H1 (cell line): ENCODE measurements at regions not wholly inside any gene's neighbourhood (a gene's known extent, or its start where the extent isn't known, plus 50 kb on each side); places are given as distances from the start of the nearest gene placed in this dataset.
A peak's percentile ranks its signal among the peaks of the same experiment; 100 is the strongest.

Source experiments
- CTCF ChIA-PET: fragments of 300-600 bp; sonication (Branson Sonifier 250); formaldehyde crosslinking; loops from one replicate; lab custom pipeline; 2021; ENCODE audit not compliant: partially characterized antibody; lab: Charles Lee
- POLR2A ChIA-PET: fragments of 300-600 bp; sonication (Branson Sonifier 250); formaldehyde crosslinking; loops from one replicate; lab custom pipeline; 2021; ENCODE audit warnings: inconsistent platforms; ENCODE audit not compliant: partially characterized antibody; lab: Charles Lee
- DNase-seq, 2 experiments: peaks; one replicate each; pipeline versions ENCODE4 v3.0.0 to v3.0.0-alpha.2; 2010 to 2022; ENCODE audit warnings: low spot score in 2 of 2, low read depth in 1 of 2, mixed read lengths in 1 of 2
- FAIRE-seq: peaks from 2 replicates; lab custom pipeline; 2011; peaks lifted over from hg19 to GRCh38; lab: Jason Lieb, UNC
- H2AFZ ChIP-seq: 2 replicates; pipeline ENCODE4 v1.8.1; 2012; ENCODE audit warnings: low read length, inconsistent platforms
- H2AK5ac ChIP-seq: 2 replicates; pipeline ENCODE4 v1.6.1; 2013; ENCODE audit warnings: low read depth, low read length
- H2BK120ac ChIP-seq: replicated peaks from 2 replicates; pipeline ENCODE3; 2013; ENCODE audit warnings: low read depth, low read length, inconsistent platforms
- H2BK12ac ChIP-seq: 2 replicates; pipeline ENCODE4 v1.6.1; 2013; ENCODE audit warnings: low read depth, low read length
- H2BK15ac ChIP-seq: 2 replicates; pipeline ENCODE4 v1.6.1; 2013; ENCODE audit warnings: low read length
- H2BK20ac ChIP-seq: 2 replicates; pipeline ENCODE4 v1.6.1; 2013; ENCODE audit warnings: low read length
- H2BK5ac ChIP-seq: 2 replicates; pipeline ENCODE4 v1.6.1; 2013; ENCODE audit warnings: low read depth, low read length
- H3K14ac ChIP-seq: 2 replicates; pipeline ENCODE4 v1.6.1; 2013; ENCODE audit warnings: inconsistent platforms; ENCODE audit not compliant: insufficient read length
- H3K18ac ChIP-seq: 2 replicates; pipeline ENCODE4 v1.6.1; 2013; ENCODE audit warnings: low read length; ENCODE audit errors: extremely low read depth
- H3K23ac ChIP-seq: 2 replicates; pipeline ENCODE4 v1.6.1; 2013; ENCODE audit warnings: inconsistent platforms; ENCODE audit not compliant: insufficient read length
- H3K23me2 ChIP-seq: 2 replicates; pipeline ENCODE4 v1.6.1; 2013; ENCODE audit warnings: low read depth, low read length
- H3K27ac ChIP-seq: 2 replicates; pipeline ENCODE4 v1.6.1; 2011; ENCODE audit warnings: low read depth, low read length, inconsistent platforms
- H3K27me3 ChIP-seq, 4 experiments: replicated peaks in 1 of 4; 1 replicate in 1 of 4; 2 replicates in 3 of 4; pipeline versions ENCODE4 v1.6.1 to v1.8.1; 2011 to 2013; ENCODE audit warnings: low read length in 3 of 4, mild to moderate bottlenecking in 3 of 4, inconsistent platforms in 2 of 4, mixed read lengths in 2 of 4, moderate library complexity in 1 of 4; ENCODE audit not compliant: control insufficient read depth in 3 of 4, insufficient read depth in 3 of 4; ENCODE audit errors: extremely low read depth in 1 of 4
- H3K36me3 ChIP-seq, 4 experiments: 2 replicates each; pipeline versions ENCODE4 v1.6.1 to v1.8.1; 2011 to 2013; ENCODE audit warnings: mild to moderate bottlenecking in 4 of 4, low read length in 3 of 4, moderate library complexity in 2 of 4, control low read depth in 1 of 4, inconsistent platforms in 1 of 4; ENCODE audit not compliant: insufficient read depth in 4 of 4, control insufficient read depth in 2 of 4
- H3K4ac ChIP-seq: replicated peaks from 2 replicates; pipeline ENCODE3; 2013; ENCODE audit warnings: low read length, low read depth, mixed read lengths, inconsistent platforms; ENCODE audit not compliant: insufficient read length
- H3K4me1 ChIP-seq, 4 experiments: replicated peaks in 1 of 4; 1 replicate in 1 of 4; 2 replicates in 3 of 4; pipeline versions ENCODE4 v1.6.1 to v1.8.1; 2011 to 2013; ENCODE audit warnings: low read length in 3 of 4, inconsistent platforms in 2 of 4, mixed read lengths in 1 of 4; ENCODE audit not compliant: insufficient read depth in 4 of 4, control insufficient read depth in 3 of 4
- H3K4me2 ChIP-seq, 2 experiments: 2 replicates each; pipeline versions ENCODE4 v1.6.1 to v1.8.1; 2011 to 2013; ENCODE audit warnings: low read depth in 2 of 2, low read length in 2 of 2, control low read depth in 1 of 2, inconsistent platforms in 1 of 2, mild to moderate bottlenecking in 1 of 2; ENCODE audit not compliant: insufficient read depth in 1 of 2
- H3K4me3 ChIP-seq, 4 experiments: fragments of 200-600, 300-600 bp in 1 of 4; sonication (generic), shearing (Covaris generic), sonication (Bioruptor Twin) in 1 of 4; 2 replicates each; pipeline versions ENCODE4 v1.5.1 to v1.8.1; 2011 to 2016; ENCODE audit warnings: low read length in 4 of 4, low read depth in 3 of 4, control low read depth in 2 of 4, inconsistent platforms in 2 of 4, mild to moderate bottlenecking in 2 of 4, mixed read lengths in 1 of 4, moderate library complexity in 1 of 4; ENCODE audit not compliant: insufficient read depth in 2 of 4; ENCODE audit errors: extremely low read depth in 1 of 4
- H3K56ac ChIP-seq: replicated peaks from 2 replicates; pipeline ENCODE3; 2013; ENCODE audit warnings: low read depth, mild to moderate bottlenecking, mixed read lengths, low read length, inconsistent platforms; ENCODE audit not compliant: insufficient read length
- H3K79me1 ChIP-seq: 2 replicates; pipeline ENCODE4 v1.6.1; 2013; ENCODE audit warnings: low read depth, low read length, control low read depth
- H3K79me2 ChIP-seq, 2 experiments: 2 replicates each; pipeline versions ENCODE4 v1.6.1 to v1.8.1; 2012 to 2013; ENCODE audit warnings: low read length in 2 of 2, mild to moderate bottlenecking in 2 of 2, inconsistent platforms in 1 of 2; ENCODE audit not compliant: insufficient read depth in 2 of 2, control insufficient read depth in 1 of 2
- H3K9ac ChIP-seq, 4 experiments: replicated peaks in 1 of 4; 1 replicate in 1 of 4; 2 replicates in 3 of 4; pipeline versions ENCODE4 v1.6.1 to v1.8.1; 2011 to 2013; ENCODE audit warnings: low read depth in 3 of 4, low read length in 3 of 4, control low read depth in 2 of 4, mild to moderate bottlenecking in 2 of 4, moderate library complexity in 2 of 4, inconsistent platforms in 1 of 4; ENCODE audit errors: extremely low read depth in 1 of 4
- H3K9me3 ChIP-seq, 2 experiments: 2 replicates each; pipeline versions ENCODE4 v1.6.1 to v1.8.1; 2012 to 2013; ENCODE audit warnings: mild to moderate bottlenecking in 2 of 2, moderate library complexity in 2 of 2, control low read depth in 1 of 2, inconsistent platforms in 1 of 2, low read depth in 1 of 2, low read length in 1 of 2, mixed read lengths in 1 of 2; ENCODE audit not compliant: insufficient read depth in 2 of 2
- H4K20me1 ChIP-seq, 2 experiments: replicated peaks in 1 of 2; 2 replicates each; pipeline versions ENCODE3 to v1.8.1; 2011 to 2013; ENCODE audit warnings: inconsistent platforms in 2 of 2, low read length in 2 of 2, mild to moderate bottlenecking in 1 of 2; ENCODE audit not compliant: insufficient read depth in 2 of 2, control insufficient read depth in 1 of 2
- H4K5ac ChIP-seq: 2 replicates; pipeline ENCODE4 v1.6.1; 2013; ENCODE audit warnings: low read length, low read depth, mixed read lengths, inconsistent platforms; ENCODE audit not compliant: insufficient read length
- H4K8ac ChIP-seq: 2 replicates; pipeline ENCODE4 v1.8.0; 2013; ENCODE audit warnings: mild to moderate bottlenecking, moderate library complexity, low read length, inconsistent platforms; ENCODE audit not compliant: insufficient read depth; ENCODE audit errors: extremely low read depth
- H4K91ac ChIP-seq: replicated peaks from 2 replicates; pipeline ENCODE3; 2013; ENCODE audit warnings: low read length, mixed read lengths, inconsistent platforms; ENCODE audit not compliant: insufficient read length
- CBX8 ChIP-seq: fragments of 300-800, 300-1000 bp; sonication (generic); IDR thresholded peaks from 2 replicates; pipeline ENCODE4 v1.7.1; 2016; ENCODE audit warnings: low read depth, low read length, borderline replicate concordance
- CTBP2 ChIP-seq: IDR thresholded peaks from 2 replicates; pipeline ENCODE4 v1.7.0; 2011; ENCODE audit warnings: borderline replicate concordance, mild to moderate bottlenecking, moderate library complexity, mixed read lengths, low read length; ENCODE audit not compliant: insufficient read depth, insufficient read length
- CTCF ChIP-seq, 3 experiments: IDR thresholded peaks; 1 replicate in 2 of 3; 2 replicates in 1 of 3; pipeline versions ENCODE4 v1.5.1 to v1.6.1; 2011; ENCODE audit warnings: low read length in 3 of 3, mild to moderate bottlenecking in 3 of 3, inconsistent platforms in 2 of 3, low read depth in 1 of 3, moderate library complexity in 1 of 3; ENCODE audit not compliant: insufficient read depth in 1 of 3; ENCODE audit errors: control extremely low read depth in 1 of 3
- EGR1 ChIP-seq: IDR thresholded peaks from 2 replicates; pipeline ENCODE4 v1.6.1; 2011; ENCODE audit warnings: low read depth, low read length, borderline replicate concordance
- HDAC2 ChIP-seq, 2 experiments: fragments of 300-600 bp in 1 of 2; sonication (generic) in 1 of 2; IDR thresholded peaks; 2 replicates each; pipeline ENCODE4 v1.6.1; 2011 to 2012; ENCODE audit warnings: low read depth in 2 of 2, low read length in 2 of 2, mild to moderate bottlenecking in 2 of 2, moderate library complexity in 2 of 2, borderline replicate concordance in 1 of 2, inconsistent platforms in 1 of 2
- KDM1A ChIP-seq: fragments of 200-600, 300-600 bp; sonication (generic); IDR thresholded peaks from 2 replicates; pipeline ENCODE4 v1.7.1; 2016; ENCODE audit warnings: mild to moderate bottlenecking, low read length, borderline replicate concordance
- KDM5A ChIP-seq: fragments of 200-600 bp; IDR thresholded peaks from 2 replicates; pipeline ENCODE4 v1.7.1; 2012; ENCODE audit warnings: mild to moderate bottlenecking, low read length, inconsistent platforms, mixed read lengths
- NANOG ChIP-seq: IDR thresholded peaks from 2 replicates; pipeline ENCODE4 v1.6.1; 2011; ENCODE audit warnings: low read length, low read depth, mild to moderate bottlenecking, inconsistent platforms; ENCODE audit not compliant: insufficient read depth, poor library complexity, severe bottlenecking
- NRF1 ChIP-seq: IDR thresholded peaks from 2 replicates; pipeline ENCODE4 v1.6.1; 2011; ENCODE audit warnings: mild to moderate bottlenecking, low read depth, low read length, improper control_type of control experiment
- SRF ChIP-seq: IDR thresholded peaks from 2 replicates; pipeline ENCODE4 v1.6.1; 2011; ENCODE audit warnings: mild to moderate bottlenecking, low read depth, low read length, moderate library complexity
- TEAD4 ChIP-seq: IDR thresholded peaks from 2 replicates; pipeline ENCODE4 v1.6.1; 2012; ENCODE audit warnings: low read depth, low read length, inconsistent platforms, mixed read lengths
- WGBS, 2 experiments: shearing (Covaris generic) in 1 of 2; methylation state at CpG; one replicate each; pipeline versions ENCODE4 v1.1.6 to v1.1.7; 2013 to 2015; ENCODE audit warnings: low lambda C conversion rate in 2 of 2, mixed read lengths in 2 of 2, inconsistent platforms in 1 of 2, low coverage in 1 of 2, missing lambda C conversion rate in 1 of 2; ENCODE audit not compliant: insufficient replicate concordance in 2 of 2, insufficient coverage in 1 of 2, insufficient read length in 1 of 2; ENCODE audit errors: extremely low coverage in 1 of 2, missing lambda C conversion rate in 1 of 2; 5-methylcytosine and 5-hydroxymethylcytosine counted together

- no peak overlapping the region for H2AFZ ChIP-seq
- H3K27ac ChIP-seq, result no peak overlapping the region
- no peaks in the 10 kb centered on the region for H3K9me3 ChIP-seq
- H4K5ac ChIP-seq, result no peak overlapping the region
- no peak overlapping the region for H4K8ac ChIP-seq
- no peak overlapping the region for H2BK120ac ChIP-seq
- no peaks in the 10 kb centered on the region for H3K36me3 ChIP-seq
- no peak overlapping the region for H2BK12ac ChIP-seq
- no peak for DNase-seq
- H3K14ac ChIP-seq, result no peak overlapping the region
- no peaks in the 10 kb centered on the region for H3K4me1 ChIP-seq
- H3K27me3 ChIP-seq, result no peaks in the 10 kb centered on the region
- no peak overlapping the region for H2BK5ac ChIP-seq
- no peak overlapping the region for H2BK15ac ChIP-seq
- no peak for FAIRE-seq
- WGBS, 2 experiments, result 79% methylated on average over 1 of the region's 1 CpG; no CpG with 5 or more reads in 1 of the 2 experiments
- no peak overlapping the region for H3K23ac ChIP-seq
- peak overlapping the region; percentile 82; the same call in 1 of the 2 replicates for H2AK5ac ChIP-seq
- no peak overlapping the region for H3K56ac ChIP-seq
- no peak overlapping the region for H2BK20ac ChIP-seq
- H3K4me3 ChIP-seq, result no peak overlapping the region
- no peaks in the 10 kb centered on the region for H3K79me1 ChIP-seq
- H3K4me2 ChIP-seq, result no peak overlapping the region
- H4K91ac ChIP-seq, result no peak overlapping the region
- H3K4ac ChIP-seq, result no peak overlapping the region
- ChIA-PET CTCF (interaction anchor here (0.6 to 3.7 kb wide), 14 partner anchors 9 to 1360 kb away, joined by 3 to 15 read pairs (median 4); partner anchors contain the start of gene COL5A2), POLR2A (no interaction called here)
- H3K79me2 ChIP-seq, result no peaks in the 10 kb centered on the region
- H3K23me2 ChIP-seq, result peaks cover 1% of the 10 kb centered on the region; the same call in 1 of the 2 replicates
- no peak overlapping the region for H3K9ac ChIP-seq
- no peaks in the 10 kb centered on the region for H4K20me1 ChIP-seq
- no peak overlapping the region for H3K18ac ChIP-seq
- TF ChIP-seq CTBP2 (no peak), CBX8 (no peak), HDAC2 (IDR thresholded peaks at IDR 0.05; ENCODE audit: borderline replicate concordance in 1 of 2, low read depth in 2 of 2, low read length in 2 of 2) (no peak), NRF1 (no peak), EGR1 (no peak), SRF (no peak), KDM5A (no peak), CTCF (IDR thresholded peaks at IDR 0.05; ENCODE audit: control extremely low read depth in 1 of 3, insufficient read depth in 1 of 3, low read depth in 1 of 3, low read length in 3 of 3) (no peak), TEAD4 (no peak), KDM1A (no peak), NANOG (no peak)
These were observed 107.8 kb upstream of the COL5A2 start for GRCh38 chr2:189287363-189287762.
